Thyroid gland (tissue), 4 donors: ENCODE measurements at regions not wholly inside any gene's neighbourhood (a gene's known extent, or its start where the extent isn't known, plus 50 kb on each side); places are given as distances from the start of the nearest gene placed in this dataset.

Source experiments
- CTCF ChIP-seq, 6 experiments: fragments of 200-600 bp in 3 of 6; fragments of 450-650 bp in 3 of 6; sonication (generic) in 3 of 6; IDR thresholded peaks; one replicate each; pipeline ENCODE4 v1.5.1; 2016 to 2019; ENCODE audit warnings: antibody characterized with exemption in 6 of 6, mild to moderate bottlenecking in 2 of 6, inconsistent platforms in 1 of 6, moderate library complexity in 1 of 6
- POLR2A ChIP-seq, 2 donors: fragments of 450-650 bp; IDR thresholded peaks; one replicate each; pipeline ENCODE4 v1.6.1; 2017; ENCODE audit warnings: antibody characterized with exemption in 2 of 2, mild to moderate bottlenecking in 2 of 2, moderate library complexity in 1 of 2

GRCh38 chr20:6473197-6473596 is 294.3 kb upstream of the BMP2 start:
- no peak for TF ChIP-seq CTCF (IDR thresholded peaks at IDR 0.05)
- TF ChIP-seq POLR2A (IDR thresholded peaks at IDR 0.05) = no peak
